Activated CD8-positive, alpha-beta memory T cell treated with anti-CD3 and anti-CD28 coated beads for 1 hour (primary cell): ENCODE measurements at regions not wholly inside any gene's neighbourhood (a gene's known extent, or its start where the extent isn't known, plus 50 kb on each side); places are given as distances from the start of the nearest gene placed in this dataset.

Source experiments
- DNase-seq, 2 donors: peaks; one replicate each; pipeline ENCODE4 v3.0.0-alpha.2; 2020; ENCODE audit warnings: low read depth in 1 of 2; ENCODE audit errors: extremely low read depth in 1 of 2

DNA sequence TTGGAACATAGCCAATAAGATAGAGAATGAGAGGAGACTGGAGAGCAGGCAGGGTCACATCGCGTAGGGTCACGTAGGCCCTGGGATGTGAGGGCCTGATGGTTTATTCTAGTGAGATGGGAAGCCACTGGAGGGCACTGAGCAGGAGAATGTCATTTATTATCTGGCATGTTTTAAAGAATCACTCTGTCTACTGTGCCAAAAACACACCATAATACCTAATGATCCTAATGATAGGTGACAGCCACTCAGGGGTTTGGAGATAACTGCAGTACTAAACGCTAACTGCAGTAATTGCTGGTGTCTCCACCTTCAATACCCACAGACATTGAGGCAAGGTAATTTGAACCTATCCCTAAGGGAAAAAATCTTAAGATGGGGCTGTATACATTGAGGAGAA lies 185.4 kb downstream of the TTLL7 start:
- DNase-seq = no peak

DNA sequence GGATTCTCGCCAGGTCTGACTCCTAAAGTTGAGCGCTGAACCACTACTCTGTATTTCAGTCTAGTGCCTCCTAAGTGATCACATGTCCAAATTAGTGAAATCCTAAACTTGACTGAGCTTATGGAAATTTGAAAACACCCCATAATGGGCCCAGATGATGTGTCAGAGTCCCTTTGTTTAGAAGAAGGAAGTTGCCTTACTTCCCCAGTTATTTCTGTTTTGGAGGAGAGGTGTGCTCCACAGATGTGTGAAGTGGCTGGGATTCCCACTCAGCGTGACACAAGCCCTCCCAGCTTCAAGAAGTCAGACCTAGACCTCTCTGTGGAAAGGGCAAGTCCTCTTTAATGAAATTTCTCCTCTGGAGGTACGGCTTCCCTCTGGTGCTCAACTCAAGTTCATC lies 188.8 kb downstream of the TTLL7 start:
- no peak for DNase-seq

DNA sequence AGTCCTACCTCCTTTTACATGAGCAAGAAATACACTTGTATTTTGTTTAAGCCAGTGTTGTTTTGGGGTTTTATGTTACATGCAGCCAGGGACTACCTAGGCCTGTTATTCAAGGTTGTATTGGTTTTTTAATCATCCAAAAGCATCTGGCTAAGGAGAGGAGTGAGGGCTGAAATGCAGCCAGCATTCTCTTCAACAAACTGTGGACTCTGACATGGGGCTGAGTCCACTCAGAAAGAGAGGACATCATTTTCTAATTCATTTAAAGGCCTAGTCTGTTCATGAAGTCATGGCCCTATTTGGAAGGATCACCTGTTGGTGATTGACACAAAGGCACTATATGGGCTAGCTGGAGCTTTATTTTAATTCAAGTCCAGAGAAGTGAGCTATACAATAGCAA lies 190.4 kb downstream of the TTLL7 start:
- DNase-seq = no peak

DNA sequence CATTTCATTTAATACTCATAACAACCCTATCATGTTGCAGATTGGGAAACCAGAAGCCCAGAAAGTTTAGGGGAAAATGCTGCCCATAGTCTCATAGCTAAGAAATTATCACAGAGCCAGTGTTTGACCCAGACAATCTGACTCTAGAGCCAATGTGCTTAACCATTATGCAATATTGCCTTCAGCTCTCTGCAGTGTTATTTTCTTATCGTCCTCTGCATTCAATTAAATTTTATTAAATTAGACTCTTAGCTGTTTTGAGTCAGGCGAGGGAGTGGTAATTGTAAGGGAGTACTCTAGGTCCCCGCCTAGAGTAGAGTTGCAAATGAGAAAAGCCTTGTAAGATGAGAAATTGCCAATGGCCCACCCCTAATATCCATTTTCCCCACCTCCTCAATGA lies 191.1 kb downstream of the TTLL7 start:
- no peak for DNase-seq

DNA sequence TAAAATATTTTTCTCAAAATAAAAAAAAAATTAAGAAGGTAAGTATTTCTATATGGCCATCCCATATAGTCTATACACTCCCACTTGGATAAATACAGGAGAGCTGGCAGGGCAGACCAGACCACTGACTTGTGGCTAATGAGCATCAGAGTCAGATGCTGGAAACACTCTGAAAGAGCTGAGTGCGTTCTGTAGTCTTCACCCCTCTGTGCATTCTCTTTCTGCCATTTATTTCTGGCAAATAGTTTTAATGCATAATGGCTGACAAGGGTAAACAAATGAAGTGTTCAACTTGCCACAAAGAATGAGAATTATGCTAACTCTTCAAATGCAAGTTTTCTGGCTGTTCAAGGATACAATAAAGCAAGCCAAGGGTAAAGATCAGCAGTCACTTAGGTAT lies 191.7 kb downstream of the TTLL7 start:
- DNase-seq = no peak

DNA sequence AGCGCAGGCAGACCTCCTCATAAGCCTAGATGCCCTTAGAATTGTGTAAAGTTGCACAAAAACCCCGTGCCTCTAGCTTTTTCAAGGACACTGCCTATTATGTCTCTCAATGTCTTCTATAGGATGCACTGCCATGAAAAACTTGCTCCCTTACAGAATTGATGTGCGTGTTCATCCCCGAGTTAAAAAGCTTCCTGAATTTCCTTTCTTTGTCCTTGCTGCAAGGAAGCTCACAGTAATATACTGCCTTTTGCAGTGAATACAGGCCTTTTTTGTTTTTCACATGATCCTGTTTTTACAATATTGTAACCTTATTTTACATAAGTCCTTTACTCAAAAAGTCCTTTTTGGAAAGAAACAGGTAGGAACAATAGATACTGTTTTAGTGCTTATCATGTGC lies 193.0 kb downstream of the TTLL7 start:
- DNase-seq = no peak

DNA sequence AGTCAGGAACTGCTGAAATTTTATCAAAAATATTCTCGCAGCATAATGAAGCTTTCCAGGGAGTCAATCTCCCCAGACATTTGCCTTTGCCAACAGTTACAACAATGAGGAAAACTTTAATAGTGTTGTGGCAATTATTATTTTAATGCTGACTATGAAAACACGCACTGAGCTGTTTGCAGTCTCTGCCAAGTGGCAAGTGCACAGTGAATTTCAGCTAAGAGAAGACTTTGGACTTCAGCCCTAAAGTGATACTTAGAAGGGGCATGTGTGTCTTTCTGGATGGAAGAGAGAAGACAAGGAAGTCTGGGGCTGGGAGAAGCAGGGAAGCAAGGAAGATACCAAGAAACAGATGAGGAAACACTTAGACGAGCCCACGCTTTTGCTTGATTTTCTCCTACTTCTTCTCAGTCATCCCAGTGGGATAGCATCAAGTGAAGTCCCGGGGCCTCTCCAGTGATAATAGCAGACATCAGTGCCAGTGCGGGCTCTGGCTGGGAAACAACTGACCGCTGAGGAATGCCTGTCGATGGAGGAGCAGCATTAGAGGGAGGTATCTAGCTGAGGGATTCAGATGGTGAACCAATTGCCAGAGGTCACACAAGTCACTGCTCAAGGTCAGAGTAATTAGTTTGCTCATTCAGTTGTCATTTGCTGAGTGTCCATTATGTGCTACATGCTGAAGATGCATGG lies 196.3 kb downstream of the TTLL7 start:
- DNase-seq = no peak

DNA sequence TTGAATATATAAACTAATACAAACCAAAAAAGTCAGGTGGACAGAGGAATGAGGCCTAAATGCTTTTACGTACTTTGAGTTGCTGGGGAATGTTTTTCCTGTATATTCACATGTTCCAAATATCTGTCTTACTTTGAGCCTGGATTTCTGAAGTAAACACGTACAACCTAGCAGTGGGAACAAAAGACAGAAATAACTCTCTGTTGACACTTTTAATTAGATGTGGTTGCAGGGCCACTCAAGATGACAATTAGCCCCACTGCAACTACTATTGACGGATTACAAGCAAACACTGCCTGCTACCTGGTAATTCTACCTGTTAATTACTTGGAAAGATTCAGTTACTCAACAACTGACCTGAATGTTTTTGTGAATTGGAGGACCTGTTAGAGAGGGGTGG lies 196.9 kb downstream of the TTLL7 start:
- no peak for DNase-seq

DNA sequence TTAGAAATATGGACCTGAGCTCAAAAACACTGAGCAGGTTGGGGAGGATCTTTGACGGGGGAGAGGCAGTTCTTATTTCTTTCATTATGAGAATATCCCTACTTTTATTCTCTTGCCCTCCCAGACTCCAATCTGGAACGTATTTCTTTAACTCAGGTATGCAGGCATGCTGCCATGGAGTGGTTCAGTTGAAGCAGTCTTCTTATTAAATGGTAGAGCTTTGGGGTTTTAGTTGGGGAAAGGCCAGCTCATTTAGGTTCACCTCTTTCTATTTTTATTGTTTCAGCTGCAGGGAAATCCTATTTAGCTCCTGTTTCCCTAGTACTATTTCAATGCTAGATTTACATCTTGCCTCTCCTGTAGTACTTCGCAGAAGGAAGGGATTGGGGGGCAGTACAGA lies 198.9 kb downstream of the TTLL7 start:
- no peak for DNase-seq

DNA sequence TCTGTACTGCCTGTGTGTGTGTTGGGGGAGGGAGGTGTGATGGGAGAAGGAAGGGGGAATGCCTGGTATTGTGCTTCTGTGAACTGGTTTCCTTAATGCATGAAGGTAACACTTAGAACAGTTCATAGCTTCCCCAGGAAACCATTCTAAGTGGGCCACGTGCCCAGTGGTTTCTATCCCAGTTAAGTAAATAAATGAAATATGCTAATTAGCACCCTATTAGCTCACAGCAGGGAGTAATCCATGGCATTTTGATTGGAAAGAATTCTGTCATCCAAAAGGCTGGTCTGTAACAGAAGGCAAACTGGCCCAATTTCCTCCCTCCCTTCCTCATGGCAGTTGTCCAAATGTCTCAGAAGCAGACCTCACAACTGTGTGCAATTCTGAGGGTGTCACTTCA lies 199.3 kb downstream of the TTLL7 start:
- DNase-seq = no peak

DNA sequence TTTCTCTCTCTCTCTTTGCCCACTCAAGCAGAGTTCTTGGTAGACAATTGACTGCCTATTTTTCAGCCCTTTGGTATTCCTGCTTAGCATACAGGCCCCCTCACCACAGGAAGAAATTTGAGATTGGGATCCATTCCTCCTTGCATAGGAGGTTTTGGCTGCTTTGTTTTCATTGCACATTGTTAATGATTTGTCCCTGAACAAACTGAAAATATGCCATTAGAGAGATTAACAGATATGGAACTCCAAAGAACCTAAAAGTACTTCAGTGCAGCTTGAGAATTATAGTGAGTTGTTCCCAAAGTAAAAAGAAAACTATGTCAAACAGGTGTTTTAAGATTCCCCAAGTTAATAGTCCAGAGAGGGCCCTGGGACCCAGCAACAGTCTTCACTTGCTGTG lies 200.0 kb downstream of the TTLL7 start:
- DNase-seq = no peak

DNA sequence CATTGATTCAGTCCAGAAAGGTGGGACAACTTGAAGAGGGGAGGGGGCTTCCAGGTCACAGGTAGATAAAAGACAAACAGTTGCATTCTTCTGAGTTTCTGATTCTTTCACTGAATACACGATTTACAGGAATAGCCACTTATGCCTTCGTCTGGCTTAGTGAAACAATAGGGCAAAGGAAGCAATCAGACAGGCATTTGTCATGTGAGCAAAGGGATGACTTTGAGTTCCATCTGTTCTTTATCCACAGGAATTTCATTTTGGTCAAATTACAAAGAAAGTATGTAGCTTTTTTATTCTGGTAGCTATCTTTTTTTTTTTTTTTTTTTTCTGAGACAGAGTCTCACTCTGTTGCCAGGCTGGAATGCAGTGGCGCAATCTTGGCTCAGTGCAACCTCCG lies 202.5 kb downstream of the TTLL7 start:
- DNase-seq = no peak

DNA sequence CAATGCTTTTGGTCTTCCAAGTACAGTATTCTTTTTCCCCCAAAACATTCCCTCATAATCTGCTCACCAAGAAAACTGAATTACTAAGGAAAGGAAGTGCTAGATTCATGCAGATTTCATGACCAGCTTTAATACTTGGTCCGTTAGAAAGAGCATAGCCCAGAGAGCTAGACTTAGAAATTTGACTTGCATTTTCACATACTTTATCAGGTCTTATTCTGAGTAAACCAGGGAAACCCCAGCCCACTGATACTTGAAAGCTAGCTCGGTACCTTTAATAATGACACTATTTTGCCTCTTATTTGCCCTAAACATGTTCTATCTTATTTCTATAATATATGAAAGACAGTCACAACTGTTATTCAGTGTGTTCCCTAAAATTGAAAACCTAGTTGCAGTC lies 204.5 kb downstream of the TTLL7 start:
- no peak for DNase-seq

DNA sequence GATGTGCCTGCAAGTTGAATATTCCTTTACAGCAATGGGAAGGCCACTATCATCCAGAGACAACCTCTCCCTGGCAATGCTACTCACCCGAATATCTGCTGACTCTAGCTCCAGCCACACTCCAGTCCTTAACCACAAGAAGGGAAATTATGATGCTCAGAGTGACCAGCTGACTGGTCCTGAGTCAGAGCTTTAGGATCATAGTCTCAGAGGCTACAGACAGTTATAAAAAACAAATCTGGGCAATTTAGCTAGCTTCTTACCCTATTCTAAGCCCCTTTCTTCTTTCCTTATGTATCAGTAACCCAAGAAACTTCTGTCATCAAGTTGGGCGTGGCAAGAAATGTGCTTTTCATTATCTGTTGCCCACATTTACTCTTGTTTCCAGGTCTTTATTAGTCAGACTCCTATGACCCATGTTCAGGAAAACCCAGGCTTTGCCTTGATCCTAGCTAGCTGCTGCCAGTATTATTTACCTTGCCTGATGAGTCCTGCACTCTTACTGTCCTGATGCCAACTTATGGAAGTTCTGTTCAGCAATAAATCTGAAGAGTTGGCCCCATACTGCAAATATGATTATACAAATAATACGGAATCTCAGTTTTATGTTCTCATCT lies 207.0 kb downstream of the TTLL7 start:
- no peak for DNase-seq

DNA sequence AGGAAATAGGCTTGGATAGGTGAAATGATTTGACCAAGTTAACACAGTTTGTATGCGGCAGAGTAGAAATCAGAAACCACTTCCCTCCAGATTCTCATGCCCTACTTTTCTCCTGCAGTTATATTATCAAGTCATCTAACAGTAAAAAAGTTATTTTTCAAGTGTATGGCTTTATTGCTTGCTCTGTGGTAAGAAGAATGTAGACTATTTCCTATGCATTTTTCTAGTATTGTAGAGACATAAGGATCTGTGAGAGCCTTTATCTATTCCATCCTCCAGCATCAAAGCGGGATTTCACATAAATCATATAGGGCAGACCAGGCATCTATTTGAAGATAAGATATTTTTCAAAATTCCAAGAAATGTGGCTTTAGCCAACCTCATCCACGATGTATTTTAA lies 208.5 kb downstream of the TTLL7 start:
- DNase-seq = no peak

DNA sequence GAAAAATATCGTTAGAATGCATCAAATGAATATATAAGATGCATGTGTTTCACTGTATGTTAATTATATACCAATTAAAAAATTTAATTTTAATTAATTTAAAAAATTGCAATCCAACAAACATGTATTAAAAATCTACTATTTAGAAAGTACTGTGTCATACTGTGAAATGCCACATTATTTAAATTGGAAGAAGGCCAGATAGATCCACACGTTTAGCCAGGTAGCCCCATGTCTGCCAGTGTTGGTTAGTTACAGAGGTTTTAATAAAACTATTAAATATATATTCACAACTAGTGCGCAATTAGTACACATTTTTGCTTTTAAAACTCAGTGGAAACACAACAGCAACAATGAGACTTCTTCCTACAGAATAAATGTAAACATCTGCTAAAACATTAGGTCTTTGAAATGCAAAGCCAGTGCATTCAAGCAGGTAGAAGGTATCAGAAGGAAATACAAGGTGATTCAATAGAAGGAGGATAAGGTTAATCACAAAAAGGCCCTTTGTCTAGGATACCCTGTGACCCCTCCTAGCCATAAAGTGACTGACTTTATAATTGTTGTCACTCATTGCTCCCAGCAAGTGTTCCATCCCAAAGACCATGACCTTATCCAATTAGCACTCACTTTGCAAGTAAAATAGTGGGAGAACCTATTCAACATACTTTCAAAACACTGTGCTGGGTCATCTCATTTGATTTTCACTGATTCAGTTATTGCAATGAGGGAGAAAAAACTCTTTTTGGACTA lies 211.5 kb downstream of the TTLL7 start:
- DNase-seq = no peak

DNA sequence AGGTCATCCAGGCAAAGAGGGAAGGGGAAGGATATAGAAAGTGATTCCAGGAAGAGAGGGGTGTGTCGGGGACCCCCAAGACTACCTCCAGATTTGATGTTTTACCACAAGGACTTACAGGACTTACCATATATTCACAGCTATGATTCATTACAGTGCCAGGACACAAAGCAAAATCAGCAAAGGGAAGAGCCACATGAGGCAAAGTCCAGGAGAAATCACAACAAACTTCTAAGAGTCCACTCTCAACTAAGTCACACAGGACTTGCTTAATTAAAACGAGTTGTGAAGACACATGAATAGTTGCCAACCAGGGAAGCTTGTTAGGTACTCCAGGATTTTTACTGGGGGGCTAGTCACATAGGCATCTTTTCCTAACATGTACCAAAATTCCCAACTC lies 217.3 kb downstream of the TTLL7 start:
- DNase-seq = no peak

DNA sequence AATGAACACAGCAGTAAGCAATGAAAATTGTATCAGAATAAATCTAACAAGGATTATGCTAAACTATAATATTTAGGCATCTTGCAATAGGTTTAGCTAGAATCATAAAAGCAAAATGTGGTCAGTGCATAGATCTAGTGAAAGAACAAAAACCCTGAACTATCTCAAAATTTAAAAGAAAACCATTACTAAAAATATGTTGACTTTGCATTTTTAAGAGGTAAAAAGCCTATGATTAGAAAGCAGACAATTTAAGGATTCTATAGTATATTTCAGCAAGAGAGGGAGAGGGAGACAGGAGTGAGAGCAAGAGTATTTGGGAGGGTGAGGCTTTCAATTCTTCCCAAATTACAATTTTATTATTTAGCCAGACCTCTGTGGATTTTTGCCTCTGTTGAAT lies 219.4 kb downstream of the TTLL7 start:
- DNase-seq = no peak

DNA sequence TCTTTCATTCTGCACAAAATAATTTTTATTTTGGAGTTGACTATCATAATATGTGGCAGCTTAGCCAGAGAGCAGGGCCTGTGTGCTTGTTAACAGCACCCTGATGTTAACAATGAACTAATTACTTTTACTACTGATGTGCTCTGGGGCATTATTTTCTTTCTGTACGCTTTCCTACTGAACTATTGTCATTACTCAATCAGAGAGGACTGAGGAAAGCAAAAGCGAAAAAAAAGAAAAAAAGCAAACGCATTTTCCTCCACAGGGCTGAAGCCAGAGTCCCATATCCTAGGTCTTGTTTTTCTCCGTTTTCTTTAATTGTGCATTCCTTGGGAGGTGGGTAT lies 221.2 kb downstream of the TTLL7 start:
- no peak for DNase-seq

DNA sequence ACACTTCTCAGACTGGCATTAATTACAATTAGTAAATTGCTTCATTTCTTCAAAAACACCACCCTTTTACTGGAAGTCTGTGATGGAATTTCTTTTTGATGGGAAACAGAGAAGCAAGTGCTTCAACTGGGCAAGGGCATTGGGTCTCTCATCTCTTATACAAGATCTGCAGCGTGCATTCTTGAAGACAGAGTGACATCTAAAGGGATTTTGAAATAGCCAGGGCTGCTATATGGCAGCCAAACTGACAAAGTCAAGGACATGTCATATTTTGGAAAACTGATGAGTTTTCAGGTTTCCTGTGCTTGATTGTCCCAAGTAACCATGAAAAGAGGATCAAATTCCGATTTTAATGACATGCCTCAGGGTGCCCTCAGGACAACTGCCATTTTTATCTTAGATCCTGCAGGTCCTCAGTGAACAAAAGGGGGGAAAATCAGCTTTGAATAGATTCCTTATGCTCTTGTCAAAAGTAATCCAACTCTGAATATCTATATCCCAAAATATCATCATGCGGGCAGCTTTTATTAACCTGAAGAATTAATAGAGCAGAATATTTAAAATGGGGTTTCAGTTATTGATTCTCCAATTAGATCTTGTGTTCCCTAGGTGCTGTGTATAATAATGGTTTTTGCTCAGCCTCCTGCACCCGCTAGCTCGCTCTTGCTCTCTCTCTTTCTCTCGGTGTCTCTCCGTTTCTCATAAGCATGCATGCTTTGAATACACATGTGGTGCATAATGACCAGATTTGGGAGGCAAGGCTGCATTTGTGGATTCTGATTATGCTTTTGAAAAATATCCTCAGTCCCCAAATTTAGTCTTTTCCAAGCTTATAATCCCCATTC lies 221.8 kb downstream of the TTLL7 start:
- no peak for DNase-seq

DNA sequence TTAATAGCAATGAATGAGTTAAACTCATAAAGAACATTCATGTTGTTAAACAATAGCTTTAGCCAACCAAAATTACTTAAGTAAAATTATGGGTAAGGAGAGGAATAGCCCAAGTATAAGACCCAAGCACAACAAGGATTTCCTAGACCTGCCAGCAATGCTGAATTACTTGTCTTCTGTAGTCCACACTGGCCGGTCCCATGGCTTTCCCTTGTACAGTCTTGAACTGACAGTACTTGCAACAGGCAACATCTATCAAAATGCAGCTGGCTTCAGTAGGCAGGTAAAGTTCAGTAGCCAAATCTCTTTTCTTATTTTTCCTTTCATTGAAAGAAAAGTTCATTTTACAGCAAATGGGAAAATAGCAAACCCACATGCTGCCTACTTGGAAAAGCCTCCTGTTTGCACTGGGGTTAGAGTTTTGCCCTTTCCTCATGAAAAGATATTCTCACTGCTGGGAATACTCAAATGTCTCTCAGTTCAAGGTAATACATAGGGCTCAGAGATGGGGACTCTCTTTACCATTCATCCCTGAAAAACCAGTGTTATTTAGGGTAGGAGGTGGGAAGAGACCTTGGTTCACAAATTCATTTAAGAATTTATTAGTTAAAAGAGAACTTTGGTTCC lies 222.8 kb downstream of the TTLL7 start:
- no peak for DNase-seq
